HG03469 (cell line): ENCODE measurements at regions not wholly inside any gene's neighbourhood (a gene's known extent, or its start where the extent isn't known, plus 50 kb on each side); places are given as distances from the start of the nearest gene placed in this dataset.
"Not testable (repeated sequence)": the region's sequence is repeated elsewhere in the genome, so short reads cannot be mapped to it uniquely, and the experiment has no call there.

Experiments
- ATAC-seq: cut with Tn5 transposase; IDR thresholded peaks from one replicate; pipeline ENCODE4 v1.9.1; 2021; ENCODE audit warnings: mild to moderate bottlenecking, moderate library complexity, moderate number of reproducible peaks; ENCODE audit not compliant: unreplicated experiment

DNA sequence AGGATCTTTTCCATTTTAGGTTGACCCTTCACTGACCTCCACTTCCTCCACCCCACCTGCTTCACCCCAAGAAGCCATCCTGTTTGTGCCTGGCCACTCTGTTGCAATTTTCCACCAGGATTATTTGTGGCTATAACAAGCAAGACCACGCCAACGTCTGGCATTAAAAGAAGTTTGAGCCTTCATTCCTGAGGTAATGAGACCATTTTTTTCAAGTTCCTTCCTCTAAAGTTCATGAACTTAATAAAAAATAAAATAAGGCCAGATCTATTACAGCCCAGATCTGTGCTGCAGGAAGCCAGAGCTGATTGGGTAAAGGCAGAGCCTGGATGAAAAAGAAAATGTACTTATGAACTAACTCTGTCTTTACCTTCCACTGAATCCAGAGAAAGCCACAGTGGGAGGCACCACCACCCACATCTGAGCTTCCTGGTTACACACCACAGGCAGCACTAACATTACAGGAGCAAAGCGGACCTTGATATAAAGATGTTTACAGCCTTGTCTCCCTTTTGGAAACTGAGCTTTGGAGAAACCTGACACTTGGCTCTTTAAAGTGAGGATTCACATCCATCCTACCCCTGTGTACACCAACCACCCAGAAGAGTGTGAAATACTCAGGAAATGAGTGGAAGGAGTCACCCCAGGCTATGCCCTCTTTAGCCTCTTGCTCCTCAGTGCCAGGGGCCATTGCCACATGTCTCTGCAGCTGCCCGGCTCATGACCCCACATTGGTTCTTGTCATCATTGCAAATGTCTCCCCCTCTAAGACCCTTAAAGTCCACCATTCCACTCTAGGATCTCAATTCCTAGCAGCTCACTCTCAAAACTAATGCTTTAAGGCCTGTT is 293.6 kb downstream of the PLPP3 start:
- ATAC-seq, result no peak

DNA sequence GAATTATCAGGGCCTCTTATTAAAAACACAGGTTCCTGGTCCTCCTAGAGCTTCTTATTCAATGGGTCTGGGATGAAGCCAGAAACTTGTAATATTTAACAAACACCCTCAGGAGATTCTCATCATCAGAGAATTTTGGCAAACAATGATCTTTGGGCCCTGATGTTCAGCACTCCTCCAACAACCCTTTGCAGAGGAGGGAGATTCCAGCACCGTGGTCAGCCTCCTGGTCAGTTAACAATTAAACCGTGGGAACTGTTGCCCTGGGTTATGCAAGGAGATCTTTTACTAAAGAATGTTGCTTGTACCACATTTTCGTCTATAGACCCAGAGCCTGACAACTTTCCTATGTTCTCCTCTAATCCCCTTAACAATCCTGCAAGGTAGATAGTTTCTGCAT is 294.4 kb downstream of the PLPP3 start:
- no peak for ATAC-seq

DNA sequence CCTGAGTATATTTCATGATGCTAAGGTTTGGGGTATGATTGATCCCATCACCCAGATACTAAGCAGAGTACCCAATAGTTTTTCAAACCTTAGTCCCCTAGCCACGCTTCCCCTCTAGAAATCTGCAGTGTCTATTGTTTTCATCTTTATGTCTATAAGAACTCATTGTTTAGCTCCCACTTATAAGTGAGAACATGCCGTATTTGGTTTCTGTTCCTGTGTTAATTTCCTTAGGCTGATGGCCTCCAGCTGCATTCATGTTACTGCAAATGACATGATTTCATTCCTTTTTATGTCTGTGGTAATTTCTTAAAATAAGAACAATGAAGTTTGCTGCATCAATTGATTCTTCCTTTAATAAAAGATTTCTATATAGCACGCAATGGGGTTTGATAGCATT is 301.3 kb downstream of the PLPP3 start:
- no peak for ATAC-seq

DNA sequence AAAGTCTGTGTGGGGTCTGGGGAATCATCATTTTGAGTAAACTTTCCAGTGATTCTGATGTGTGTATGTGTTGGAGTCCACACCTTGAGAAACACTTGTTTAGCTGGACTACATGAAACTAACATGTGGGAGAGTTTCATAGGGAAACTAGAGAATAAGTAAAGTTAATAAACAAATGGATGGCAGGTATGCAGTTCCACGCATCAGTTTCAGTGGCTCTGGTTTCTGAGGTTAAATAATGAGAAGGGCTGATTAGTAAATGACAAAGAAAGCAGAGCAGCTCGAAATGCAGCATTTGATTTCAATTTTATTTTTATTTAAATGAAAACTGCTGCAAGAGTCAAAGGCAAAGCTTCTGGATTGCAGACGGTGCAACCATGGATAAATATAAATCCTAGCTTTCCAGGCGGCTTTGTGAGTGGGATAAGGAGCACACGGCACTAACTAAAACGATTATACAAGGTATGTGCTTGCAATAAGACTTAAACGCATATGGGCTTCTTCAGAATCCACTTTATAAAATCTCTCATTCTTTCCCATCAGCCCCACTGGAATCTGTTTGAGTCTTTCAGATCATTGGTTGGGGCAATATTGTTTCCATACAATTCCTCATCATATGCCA is 310.7 kb downstream of the PLPP3 start:
- no peak for ATAC-seq

DNA sequence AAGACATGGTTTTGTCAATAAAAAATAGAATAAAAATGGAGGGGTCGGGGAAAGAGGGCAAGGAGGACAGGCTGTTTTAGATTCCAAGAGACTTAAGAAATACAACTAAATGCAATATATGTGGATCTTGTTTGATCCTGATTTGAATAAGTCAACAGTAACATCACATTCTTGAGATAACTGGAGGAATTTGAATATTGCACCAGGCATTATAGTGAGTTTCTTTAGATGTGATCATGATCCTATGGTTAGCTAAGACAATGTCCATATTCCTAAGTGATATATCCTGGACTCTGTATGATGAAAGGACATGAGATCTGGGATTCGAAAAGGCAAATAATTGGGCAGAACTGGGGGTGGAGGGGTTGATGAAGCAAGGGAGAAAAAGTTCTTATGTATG is 311.8 kb downstream of the PLPP3 start:
- no peak for ATAC-seq

DNA sequence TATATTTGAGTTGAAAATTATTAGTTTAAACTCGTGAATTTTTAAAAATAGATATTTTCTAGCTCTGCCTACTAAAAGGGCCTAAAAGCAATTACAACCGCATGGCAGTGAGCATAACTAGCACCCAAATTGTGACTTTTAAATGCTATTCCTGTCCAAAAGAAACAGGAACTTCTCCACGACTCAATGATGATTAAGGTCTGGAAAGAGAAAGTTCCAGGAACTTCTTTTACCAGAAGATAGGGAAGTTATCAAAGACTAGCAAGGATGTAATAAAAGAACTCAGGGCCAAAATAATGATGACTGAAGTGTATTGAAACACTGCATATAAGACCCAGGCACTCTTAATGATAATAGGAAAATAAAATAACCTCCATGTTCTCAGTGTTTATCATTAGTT is 313.0 kb downstream of the PLPP3 start:
- ATAC-seq, result no peak

DNA sequence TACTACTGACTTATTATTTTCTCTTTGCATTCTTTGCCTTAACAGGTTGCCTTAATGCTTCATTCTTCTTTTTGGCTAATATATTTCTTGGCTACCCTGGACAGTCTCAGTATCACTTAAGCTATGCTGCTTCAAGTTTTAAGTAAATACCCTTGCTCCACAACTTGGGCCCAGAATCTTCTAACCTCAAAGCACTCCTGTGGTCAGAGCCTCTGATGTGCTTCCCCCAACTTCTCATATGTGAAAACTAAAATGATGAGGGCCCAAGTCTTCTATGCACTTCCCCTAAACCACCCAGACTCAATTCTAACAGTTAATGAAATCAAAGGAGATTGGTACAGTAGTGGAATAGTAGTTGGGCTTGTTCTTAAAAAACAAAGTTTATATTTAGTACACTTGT is 314.1 kb downstream of the PLPP3 start:
- ATAC-seq, result no peak

DNA sequence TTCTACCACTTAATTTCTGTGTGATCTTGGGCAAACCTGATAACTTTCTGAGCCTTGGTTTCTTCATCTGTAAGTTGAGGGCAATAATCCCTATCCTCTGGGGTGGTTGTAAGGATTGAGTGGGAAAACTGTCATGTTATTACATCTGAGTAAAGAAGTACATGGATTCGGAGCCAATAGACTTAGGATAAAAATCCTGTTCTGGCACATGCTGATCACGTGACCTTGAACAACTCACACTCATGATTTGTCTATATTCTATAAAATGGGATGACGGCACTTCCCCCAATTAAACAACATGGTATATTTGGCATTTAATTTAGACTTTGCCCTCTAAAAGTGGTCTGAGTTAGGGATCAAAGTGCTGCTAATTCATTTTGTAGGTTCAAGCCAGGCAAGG is 315.5 kb downstream of the PLPP3 start:
- no peak for ATAC-seq

DNA sequence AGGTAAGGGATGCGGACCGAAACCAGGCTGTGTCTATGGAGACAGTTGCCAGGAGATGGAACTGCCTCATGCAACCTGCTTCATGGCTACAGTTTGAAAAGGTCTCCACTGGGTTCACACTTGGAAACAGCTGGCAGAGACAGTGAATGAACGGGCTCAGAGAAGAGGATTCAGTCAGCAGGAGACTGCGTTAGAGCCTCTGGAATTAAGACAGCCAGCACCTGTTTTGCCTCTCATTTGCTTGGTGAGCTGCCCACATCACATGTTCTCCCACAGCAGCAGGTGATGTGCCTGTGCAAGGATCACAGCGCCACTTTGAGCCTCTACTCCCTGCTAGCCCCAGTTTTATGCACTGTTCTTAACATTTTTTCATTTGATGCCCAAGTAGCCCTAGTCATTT is 321.0 kb downstream of the PLPP3 start:
- no peak for ATAC-seq

DNA sequence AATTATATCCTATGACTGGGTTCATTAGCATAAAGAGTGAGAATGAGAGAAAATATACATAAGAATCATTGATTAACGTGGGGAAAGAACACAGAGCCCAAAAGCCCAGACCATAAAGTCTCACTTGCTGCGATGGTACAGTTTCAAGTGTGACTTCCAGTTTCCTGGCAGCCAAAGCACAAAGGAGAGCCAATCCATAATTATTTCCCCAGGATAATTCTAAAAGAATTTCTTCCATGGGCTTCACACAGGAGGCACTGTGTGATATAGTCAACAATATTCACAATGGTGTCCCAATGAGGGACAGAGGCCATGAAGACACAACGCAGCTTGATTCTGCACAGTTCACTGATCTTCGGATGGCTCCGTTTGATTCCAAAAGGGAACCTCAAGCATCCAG is 321.6 kb downstream of the PLPP3 start:
- ATAC-seq, result no peak

DNA sequence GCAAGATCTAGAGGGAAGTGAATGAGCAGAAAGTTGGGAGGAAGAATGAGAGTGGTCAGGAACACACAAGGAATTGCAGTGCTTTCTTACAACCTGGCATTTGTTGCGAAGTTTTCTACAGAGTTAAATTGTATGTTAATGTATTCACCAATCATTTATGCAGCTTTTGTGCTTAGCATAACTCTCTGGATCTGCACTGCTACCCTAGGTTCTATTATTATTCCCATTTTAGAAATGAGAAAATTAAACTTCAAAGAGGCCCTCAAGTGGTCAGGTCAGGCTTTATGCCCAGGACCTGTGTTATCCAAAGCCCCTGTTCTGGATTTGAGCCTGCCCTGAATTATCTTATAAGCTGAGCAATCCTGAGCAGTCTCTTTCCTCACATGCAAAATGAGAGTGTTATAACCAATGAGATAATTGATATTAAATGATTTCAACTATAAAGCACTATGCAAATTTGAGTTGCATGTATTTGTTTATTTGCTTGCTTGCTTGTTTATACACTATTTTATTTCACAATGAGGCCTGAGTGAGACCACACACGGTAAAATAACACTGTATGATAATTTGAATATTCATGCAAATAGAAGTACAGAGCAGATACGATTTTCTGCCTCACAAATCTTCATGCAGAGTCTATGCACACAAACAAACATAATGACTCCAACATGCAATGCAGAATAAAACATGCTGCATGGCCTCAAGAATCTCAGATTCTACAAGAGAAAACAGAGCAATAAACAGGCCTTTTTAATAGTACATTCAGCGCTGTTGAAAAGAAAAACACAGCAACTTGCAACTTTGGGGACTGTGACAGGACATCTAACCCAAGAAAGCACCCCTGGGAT is 323.0 kb downstream of the PLPP3 start:
- ATAC-seq, result no peak

DNA sequence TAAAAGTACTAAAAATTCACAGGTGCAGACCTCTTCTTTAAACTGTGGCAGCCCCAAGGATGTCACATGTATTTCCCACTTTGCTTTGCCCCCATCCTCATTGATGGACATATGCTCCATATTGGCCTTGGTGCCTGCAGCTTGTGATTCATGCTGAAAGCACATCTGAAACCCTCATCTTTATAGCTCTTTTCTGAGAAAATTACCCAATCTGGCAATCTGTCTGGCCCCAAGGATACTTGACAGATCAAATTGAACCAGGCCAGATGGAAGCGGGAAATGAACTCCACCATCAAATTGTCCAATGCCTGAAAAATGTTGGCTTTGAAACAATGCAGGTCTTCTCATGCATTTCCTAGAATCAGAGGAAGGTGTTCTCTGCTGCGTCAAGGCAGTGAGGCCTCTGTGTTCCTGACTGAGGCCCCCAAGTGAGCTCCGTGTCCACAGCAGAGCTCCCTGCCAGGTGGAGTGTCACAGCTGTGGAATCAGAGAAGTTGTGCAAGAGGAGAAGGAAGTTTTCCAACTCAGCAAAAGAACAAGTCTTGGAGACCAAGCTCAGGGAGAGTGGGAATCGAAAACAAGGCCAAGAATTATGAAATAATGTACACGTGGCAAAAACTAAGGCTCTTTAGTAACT is 323.7 kb downstream of the PLPP3 start:
- no peak for ATAC-seq

DNA sequence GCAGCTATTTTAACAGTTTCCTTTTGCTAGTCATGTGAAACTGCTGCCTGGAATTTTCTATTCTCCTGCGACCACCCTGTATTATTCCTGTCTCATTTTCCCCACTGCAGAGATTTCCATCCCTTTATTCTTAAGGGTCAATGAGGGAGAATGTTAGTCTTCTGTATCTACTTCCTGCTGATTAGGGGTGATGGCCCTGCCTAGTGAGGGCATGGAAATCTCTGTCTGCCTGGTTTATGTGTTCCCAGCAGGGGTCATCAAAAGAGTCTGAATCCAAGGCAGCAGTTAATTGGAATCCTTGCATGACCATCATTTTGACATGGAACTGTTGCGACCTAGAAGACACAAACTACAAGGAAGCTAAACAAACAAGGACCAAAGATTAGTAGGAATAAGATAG is 325.2 kb downstream of the PLPP3 start:
- no peak for ATAC-seq

DNA sequence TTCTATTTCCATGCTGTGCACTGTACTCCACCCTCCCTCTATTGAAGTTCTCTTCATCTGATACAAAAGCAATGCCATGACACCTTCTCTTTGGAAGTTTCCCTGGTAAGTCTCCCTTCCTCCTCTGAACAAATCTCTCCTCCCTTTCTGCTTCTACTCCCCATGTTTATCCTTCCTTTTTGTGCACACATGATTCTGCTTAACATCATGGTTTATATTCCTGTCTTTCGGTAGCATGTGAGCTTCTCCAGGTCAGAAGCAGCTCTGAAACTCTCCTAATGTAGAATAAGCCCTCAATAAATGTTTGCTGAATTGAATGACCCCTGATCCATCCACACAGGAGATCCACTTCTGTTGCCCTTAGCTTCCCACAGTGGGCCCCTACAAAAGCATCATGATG is 328.6 kb downstream of the PLPP3 start:
- no peak for ATAC-seq

DNA sequence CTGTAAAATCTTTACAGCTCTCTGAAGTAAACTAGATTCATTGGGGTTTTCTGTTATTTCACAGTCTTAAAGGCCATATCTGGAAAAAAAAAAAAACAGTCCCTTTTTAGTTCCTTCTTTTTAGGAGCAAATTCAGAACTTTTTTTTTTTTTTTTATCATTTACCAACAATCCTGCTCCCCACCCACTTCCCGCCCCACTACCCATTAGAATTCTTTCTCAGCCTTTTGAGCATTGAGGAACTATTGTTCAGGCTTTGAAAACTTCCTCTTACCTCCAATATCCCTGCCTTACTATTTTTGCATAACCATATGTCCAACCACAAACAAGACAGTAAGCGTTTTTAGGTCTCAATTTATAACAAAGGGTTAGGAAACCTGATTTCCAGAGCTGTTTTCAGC is 330.1 kb downstream of the PLPP3 start:
- no peak for ATAC-seq

DNA sequence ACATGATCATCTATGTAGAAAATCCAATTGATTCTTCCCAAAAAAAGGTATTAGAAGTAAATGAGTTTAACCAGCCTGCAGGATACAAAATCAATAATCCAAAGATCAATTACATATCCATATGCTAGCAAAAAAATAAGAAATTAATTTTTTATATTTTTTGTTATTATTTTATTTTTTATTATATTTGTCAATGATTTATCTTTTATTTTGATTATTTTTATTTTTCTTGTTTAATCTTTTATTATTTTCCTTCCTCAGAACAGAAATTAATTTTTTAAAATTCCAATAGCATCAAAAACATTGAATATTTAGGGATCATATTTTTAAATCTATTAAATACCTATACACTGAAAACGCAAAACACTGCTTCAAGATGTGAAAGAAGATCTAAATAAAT is 331.2 kb downstream of the PLPP3 start:
- no peak for ATAC-seq

DNA sequence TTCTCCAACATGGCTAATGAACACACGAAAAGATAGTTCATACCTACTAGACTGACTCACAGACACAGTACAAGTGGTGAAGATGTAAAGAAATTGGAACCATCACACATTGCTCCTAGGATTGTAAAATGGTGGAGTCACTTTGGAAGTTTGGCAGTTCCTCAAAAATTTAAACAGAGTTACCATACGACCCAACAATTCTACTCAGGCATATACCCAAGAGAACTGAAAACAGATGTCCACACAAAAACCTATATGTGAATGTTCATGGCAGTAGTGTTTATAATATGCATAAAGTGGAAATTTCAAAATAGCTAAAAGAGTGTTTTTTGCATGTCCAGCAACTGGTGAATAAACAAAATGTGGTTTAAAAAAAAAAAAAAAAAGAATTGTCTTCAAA is 332.6 kb downstream of the PLPP3 start:
- not testable (repeated sequence) for ATAC-seq

DNA sequence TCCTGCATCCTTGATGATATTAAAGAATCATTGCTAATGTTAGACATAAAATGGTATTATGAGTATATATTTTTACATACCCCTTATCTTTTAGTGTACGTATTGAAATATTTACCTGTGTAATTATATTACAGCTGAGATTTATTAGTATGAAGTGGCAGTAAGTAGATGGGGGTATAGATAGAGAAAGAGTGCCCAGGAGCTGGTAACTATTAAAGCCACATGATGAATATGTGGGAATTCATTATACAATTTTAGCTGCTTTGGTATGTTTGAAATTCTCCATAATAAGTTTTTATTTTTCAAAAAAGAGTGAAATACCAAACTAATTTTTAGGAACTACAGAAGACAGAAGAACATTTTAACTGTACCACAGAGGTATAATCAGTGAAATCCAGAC is 339.0 kb downstream of the PLPP3 start:
- ATAC-seq, result no peak

DNA sequence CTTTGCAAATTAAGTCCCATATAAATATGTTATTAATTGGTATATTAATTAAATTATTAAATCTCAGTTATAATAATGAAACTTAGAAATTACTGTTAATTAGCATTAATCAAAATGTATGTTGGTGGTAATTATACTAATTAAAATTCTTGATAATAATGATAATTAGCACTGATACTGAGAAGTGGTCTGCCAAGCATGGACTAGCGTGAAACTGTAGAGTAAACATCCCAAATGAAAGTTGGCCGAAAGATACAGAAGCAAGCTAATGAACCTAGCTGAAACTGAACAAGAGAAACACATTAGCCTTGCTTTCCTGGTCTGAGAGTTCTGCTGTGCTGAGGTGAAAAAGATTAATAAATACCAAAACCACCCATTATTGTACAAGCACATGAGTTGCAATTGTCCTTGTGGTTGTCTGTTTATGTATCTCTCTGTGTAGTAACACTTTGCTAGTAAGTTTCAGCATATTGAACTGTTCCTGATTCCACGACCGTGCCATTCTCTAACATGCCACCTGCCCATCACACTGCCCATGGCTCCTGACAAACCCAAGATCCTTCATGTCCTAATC is 341.8 kb downstream of the PLPP3 start:
- no peak for ATAC-seq

DNA sequence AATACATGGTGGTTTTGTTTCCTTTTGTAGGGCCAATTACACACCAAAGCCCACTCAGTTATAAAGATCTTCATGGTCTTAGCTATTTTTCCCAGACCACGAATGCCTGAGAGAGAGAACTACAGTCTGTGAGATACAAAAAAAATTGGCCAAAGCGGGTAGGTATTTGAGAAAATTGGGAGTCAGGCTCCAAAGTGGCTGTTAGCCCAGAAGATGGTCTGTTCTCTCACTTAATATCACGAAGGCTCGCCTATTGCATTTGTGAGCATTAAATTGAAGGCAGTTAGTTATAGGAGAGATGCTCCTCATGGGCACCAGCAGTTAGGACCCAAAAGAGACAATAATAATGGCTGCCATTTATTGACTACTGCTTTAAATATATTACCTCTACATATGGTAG is 342.7 kb downstream of the PLPP3 start:
- no peak for ATAC-seq

DNA sequence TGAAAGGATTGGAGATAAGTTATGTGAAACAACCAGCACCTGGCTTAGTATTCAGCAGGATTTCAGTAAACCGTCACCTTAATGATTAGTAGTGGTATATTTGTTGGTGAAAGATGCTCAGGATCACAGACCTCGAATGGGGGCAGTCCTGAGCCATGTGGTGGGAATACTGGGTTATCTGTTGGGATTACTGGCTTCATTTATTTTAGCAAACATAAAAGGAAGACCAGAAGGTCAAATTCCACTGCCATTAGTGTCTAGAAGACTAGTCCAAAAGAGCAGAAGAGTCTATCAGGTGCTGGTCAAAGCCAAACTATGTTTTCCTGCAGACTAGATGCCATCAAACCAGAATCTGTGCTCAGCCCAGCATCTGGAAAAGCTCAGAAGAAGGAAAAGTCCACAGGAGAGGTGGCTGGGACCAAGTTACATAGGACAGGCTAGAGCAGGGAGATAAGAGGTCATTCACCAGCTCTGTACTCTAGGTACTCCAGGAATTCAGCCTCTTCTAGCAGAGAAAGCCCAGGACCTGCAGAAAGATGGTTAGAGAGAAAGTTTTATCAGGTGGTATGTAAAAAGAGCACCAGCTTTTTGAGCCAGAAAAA is 343.4 kb downstream of the PLPP3 start:
- no peak for ATAC-seq
